ENCODE measurements at regions not wholly inside any gene's neighbourhood (a gene's known extent, or its start where the extent isn't known, plus 50 kb on each side); places are given as distances from the start of the nearest gene placed in this dataset.

DNA sequence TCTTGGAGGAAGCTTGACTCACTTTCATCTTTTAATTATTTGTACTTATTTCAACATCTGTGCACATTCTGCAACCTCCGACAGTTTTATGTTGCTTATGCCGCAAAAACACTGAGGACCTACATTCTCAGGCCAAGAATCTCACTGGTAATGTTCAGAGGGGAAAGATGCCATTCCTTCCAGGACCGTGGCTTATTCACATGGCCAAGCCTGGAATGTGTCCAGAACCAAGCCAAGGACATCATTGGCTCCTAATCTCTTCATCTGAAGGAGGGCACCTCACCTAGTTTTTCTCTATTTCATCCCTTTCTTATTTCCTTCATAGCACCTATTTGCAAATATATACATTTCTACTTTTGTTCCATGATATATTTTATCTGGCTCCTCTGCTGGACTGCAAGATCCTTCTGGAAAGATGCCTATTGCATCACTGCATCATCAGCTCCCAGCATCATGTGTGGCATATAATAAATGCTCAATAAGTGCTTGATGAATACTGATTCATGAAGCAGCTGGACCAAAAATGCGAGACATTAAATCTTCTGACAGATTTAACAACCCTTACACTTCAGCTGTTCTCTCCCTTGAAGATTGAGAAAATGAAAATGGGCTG is 377.1 kb downstream of the TNS1 start:
- DNase-seq (ENCODE audit: low spot score), result no peak

DNA sequence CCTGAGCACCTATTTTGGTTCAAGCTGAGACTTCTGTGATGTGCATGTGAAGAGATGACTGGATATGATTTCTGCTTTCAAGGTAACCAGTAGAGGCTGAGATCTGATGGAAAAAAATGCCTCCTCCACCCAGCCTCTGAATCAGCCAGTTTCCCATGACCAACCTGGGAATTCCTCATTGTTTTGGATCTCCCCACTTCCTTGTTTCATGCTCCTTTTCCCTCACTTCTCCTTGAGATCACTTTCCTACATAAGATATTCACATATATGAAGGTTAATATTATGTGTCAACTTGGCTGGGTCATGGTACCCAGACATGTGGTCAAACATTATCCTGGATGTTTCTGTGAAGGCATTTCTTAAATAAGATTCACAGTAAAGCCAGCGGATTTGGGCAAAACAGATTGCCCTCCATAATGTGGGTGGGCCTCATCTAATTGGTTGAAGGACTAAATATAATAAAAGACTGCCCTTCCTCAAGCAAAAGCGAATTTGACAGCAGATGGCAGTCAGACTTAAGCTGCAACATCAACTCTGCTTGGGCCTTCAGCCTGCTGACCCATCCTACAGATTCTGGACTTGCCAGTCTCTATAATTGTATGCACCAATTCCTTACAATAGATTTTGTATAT is 379.4 kb downstream of the TNS1 start:
- DNase-seq (ENCODE audit: low spot score), result no peak

DNA sequence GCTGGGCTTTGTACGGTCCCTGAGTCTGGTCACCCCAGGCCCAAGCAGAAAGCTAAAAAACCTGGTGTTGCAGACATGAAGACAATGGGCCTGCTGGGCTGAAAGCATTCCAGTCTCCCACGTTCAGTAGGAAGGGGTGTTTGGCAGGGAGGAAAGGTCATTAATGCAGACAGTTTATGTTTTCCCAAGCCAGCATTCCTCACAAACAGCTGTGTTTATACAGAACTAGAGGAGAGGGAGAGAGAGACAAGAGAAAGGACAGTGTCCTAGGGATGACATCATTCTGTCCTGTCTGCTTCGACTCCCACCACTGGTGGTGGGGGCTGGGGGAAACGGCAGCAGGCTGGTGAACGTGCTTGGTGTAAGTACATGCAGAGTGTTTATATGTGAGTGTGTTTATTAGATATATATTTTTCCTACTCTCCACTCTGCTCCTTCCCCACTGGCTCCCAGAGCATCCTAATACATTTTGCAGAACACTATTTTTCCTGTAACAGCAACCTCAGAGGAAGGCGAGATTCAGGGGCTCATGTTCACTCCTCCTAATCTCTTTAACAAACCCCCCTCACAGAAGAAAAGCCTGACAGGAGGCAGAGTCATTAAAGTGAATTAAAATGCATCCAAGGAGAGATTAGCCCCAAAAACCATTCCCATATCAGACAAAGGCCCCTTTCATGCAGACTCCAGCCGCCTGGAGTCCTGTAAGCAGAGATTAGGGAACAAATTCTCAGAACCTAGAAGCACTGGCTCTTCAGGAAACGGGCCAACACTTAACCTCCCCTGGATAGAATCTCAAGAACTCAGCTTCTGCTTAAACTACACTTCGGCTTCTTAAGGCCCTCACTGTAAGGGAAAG is 380.4 kb downstream of the TNS1 start:
- no peak for DNase-seq (ENCODE audit: low spot score)

DNA sequence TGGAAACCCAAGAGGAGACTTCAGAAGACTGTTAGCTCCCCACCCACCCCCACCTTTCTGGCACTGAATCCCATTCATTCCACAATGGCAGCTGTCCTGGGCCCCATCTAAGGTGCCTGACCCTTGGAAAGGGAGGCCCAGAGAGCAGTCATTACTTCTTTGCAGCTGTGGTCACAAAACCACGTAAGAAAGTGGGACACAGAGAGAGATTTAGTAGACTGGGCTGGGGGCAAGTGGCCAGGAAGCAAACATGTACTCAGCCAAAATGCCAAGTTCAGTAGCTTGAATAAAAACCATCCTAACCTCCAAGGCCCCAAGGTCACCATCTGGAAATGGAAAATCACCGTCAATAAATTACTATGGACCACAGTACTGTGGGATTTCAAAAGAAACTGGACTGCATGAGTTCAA is 381.4 kb downstream of the TNS1 start:
- DNase-seq (ENCODE audit: low spot score), result no peak

DNA sequence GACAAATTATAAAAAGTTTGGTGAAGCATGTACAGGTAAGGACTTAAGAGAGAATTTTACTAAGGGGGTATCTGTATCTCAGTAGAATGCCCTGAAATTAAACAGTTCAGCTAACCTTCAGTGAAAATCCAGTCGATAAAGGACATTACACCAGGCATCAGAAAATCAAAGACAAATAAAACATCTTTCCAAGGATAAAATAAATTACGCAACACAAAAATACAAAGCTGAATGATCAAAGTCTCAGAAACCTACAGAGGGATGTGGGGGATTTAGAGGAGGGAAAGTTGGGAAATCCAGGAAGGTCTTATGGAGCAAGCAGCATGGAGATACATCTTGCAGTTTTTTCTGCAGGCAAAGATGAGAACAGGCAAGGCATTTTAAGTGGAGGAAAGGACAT is 384.1 kb downstream of the TNS1 start:
- DNase-seq (ENCODE audit: low spot score), result no peak

DNA sequence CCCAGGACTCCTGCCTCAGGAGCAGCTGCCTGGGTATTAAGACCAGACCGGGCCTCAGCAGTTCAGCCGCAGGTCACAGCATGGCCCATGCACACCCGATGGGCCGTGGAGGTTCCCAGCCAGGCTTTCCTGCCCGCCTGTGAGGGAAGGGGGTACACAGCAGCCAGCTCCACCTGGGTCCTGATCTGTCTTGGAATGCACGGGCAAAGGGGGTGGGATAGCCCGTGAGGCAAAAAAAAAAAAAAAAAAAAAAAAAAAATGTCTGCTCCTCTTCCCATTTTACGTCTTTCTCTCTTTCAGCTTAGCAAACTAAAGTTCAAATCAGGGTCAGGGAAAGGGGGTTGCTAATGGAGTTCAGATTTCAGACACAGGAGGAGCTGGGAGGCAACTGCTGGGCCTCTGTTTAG is 385.2 kb downstream of the TNS1 start:
- no peak for DNase-seq (ENCODE audit: low spot score)

DNA sequence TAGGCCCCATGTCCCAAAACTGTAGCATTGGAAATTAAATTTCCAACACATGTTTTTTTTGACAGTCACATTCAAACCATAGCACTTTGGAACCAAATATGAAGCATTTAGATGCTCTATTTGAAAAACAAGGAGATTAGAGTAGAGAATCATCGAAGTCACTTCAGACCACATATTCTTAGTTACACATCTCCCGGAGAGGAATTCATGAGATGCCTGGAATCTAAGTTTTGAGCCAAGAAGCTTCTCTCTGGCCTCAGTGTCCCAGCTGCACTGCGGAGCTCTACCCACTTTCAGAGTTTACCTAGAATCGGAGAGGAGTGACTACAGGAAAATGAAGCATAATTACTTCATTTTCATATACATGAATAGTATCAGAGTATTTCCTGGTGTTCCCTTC is 385.9 kb downstream of the TNS1 start:
- no peak for DNase-seq (ENCODE audit: low spot score)

DNA sequence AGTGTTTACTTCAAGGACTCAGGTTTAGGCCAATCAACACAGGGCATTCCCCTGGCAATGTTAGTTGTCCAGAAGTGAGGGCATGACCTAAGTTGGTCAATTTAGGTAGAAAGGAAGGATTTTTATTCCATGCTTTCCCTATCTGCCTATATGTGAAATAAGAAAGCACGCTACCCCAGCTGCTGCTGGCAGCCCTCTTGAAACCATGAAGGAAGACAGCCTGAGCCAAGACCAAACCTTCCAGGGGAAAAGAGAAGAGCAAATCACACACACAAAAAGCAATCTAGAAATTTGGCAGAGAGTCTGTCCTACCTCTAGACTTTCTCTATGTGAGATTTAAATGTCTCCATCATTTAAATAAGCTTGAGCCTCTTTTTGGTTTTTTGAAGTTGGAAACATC is 387.6 kb downstream of the TNS1 start:
- DNase-seq (ENCODE audit: low spot score), result no peak

DNA sequence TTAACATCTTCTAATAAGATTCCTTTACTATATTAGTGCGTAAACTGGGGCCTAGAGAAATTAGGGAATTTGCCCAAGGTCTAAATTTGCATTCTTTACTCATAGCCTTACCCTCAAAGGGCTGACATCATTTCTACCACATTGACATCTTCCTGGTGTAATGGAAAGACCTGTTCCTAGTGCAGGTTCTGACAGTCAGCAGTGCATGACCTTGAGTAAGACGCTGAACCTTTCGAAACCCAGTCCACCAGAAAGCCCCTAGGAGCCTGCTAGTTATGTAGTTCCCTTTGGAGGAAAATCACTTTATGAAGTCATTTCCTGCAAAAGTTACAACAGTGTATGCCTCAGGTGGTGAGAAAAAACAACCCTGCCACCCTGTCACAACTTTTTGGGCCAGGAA is 388.3 kb downstream of the TNS1 start:
- no peak for DNase-seq (ENCODE audit: low spot score)

DNA sequence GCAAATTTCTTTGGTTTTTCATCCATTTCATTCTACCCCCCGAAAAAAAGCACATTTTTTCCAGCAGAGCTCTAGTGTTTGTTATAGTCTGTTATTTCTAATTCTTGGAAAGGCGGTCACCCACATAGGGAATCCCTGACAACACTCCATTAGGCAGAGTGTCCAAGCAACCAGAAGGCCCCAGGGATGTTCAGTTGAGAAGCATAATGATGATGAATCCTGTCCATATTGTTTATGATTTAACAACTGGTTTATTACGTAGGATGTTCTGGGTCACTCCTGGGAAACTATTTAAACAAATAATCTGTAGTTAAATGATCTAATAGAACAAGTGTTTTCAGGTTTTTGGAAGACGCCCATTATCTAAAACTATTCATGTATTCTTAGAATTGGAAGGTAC is 388.7 kb downstream of the TNS1 start:
- no peak for DNase-seq (ENCODE audit: low spot score)

DNA sequence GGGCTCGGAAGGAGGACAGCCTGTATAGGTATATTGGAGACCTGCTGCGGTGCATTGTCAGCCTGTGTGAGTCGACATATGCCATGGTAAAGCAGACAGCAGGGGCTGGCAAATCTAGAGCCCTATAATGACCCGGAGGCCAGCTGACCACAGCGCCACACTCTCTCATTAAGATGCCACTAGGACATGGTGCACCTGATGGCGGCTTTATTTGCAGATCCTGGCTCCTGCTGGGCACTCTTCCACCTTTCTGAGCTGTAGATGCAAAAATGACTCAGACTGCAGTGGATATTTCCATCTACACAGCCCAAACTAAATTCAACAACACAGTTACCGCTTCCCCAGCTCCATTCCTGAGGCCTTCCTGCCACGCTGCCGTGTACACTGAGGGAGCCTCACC is 389.9 kb downstream of the TNS1 start:
- DNase-seq (ENCODE audit: low spot score), result no peak

DNA sequence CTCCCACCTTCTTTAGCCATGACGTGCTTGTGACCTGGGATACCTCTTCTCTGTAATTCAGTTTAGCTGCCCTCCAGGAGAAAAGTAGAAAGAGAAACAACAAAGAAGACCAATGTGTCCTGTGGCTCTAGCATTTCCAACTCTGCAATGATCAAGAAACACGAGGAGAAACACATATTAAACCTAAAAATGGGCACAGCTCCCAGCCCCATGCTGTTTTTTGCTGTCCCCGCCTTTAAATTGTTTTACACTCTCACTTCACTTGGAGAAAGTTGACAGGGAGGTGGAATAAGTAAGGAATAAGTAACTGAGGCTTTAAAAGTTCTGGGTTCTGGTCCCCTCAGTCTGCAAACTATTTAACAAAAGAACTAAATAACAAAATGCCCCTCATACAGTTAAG is 390.6 kb downstream of the TNS1 start:
- no peak for DNase-seq (ENCODE audit: low spot score)

DNA sequence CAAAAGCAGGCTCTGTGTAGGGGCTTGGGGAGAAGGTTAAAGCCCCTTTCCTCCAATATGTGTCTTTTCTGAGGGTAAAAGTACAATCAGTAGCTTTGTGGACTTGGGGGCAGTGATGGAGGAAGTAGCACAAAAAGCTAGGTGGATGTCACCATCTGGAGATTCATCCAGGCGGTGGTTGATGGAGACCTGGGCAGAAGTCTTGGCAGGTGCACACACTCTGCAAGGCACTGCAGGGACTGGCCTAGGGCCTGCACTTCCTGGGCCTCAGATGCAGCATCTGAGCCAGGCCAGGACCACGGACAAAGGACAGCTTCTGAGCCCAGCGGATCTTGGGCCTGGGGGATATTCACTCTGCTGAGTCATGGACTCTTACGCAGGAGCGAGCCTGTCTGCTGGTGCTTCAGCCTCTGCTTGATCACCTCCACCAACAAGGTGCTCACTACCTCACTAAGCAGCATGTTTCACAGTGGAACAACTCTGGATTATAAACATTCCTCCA is 391.1 kb downstream of the TNS1 start:
- DNase-seq (ENCODE audit: low spot score), result no peak

DNA sequence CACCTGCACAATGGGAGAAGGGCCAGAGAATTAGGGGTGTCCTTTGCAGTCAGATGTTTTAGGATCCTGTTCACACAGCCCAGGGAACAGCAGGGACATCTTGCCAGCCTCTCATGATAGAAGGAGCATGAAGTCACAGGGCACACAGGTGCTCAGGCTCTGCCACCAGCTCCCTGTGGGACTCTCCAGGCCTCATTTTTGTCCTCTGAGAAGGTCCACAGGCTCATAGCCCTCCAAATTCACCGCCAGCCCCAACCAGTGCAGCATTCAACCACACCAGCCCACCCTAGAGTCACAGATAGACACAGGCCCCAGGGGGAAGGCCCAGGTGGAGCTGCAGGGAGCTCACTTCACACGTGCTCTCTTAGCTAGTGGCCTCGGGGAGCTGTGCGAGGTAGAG is 391.7 kb downstream of the TNS1 start:
- no peak for DNase-seq (ENCODE audit: low spot score)

DNA sequence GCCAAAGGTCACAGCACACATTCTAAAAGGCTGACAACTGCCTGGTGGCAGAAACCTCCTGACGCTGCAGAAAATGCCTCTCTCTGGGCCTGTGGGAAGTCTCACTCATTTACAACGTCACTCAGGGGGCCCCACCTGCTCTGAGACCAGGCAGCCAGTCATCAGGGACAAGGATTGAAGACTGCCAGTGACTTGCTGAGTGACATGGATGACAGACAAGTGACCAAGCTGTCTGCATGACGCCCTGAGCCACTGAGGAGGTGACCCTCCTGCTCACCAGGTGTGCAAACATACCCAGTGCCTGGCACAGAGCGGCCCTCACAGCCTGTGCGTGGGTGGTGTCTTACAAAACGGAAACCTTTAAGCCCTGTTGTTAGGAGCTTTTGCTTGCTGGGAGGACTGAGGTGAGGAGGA is 392.4 kb downstream of the TNS1 start:
- no peak for DNase-seq (ENCODE audit: low spot score)

DNA sequence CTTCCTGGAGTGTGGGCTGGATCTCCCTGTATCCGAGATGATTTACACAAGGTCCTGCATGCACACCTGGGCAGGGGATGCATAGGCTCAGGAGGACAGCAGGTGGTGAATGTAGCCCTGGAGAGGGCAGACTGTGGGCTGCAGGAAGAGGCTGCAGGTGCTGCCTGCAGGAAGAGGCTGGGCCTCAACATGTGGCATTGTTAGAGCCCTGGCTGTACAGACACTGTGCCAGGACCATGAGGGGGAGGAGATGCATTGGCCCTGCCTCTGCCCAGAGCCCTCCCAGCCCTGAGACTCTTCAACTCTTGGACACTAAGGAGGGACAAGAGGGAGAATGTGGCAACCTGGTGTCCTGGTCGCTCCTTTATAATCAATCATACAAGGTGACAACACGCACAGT is 392.8 kb downstream of the TNS1 start:
- no peak for DNase-seq (ENCODE audit: low spot score)

DNA sequence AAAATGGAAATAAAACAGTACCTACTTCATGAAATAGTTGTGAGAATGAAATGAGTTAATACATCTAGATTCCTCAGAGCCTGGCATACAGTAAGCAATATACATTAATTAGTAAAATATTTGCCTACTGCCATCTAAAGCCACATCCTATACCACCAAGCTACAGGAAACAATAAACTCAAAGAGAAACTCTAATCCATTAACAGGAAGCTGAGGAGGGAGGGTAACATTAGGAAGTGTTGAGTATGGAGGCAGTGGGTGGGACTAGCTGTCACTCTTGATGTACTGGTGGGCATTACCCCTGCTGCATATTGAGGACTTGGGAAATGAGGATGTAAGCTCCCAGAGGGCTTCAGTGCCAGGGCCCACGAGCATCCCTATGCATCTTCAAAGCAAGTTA is 396.5 kb downstream of the TNS1 start:
- DNase-seq (ENCODE audit: low spot score), result no peak

DNA sequence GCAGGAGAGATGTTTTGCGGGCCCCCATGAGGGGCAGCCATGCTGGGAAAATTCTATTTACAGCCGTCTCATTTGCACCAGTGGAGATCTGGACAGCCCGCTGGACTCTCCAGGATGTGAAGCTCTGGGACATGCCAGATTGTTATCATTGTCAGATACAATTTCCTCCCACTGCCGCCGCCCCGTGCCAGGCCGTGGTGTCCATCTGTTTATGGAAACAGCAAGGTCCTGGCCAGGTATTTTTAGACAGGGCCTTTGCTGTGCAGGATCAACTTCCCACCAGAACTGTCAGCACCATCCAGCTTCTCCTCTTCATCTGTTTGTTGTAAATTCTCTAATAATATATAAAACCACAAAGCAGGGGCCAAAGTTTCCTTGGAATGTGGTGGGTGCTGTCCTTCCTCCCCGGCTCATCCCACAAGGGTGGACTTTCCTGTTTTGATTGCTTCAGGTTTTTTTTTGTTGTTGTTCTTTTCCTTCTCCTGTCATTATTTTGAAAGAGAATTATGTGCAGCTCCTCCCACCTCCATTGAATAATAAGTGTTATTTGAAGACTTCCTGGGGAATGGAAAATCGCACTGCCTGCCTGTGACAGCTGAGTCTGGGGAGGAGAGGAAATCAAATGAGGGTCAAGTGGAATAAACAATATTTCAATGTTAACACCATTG is 398.1 kb downstream of the TNS1 start:
- no peak for DNase-seq (ENCODE audit: low spot score)

DNA sequence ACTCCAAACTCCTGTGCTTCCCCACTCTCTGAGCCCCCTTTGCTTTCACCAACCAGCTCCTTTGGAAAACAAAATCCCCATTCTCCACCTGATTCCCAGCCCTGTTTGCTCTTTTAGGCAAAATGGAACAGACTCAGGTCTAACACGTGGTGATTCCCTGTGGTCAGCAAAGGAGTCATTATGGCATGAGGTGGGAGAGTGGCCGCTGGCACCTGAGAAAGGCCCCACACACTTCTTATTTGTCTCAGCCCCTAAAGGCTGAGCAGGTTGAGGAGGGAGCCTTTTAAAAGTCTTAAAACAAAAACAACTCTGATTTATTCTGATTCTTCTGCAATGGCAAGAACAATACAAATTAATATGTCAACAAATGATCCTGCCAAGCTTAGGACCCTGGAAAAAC is 401.2 kb downstream of the TNS1 start:
- no peak for DNase-seq (ENCODE audit: low spot score)

DNA sequence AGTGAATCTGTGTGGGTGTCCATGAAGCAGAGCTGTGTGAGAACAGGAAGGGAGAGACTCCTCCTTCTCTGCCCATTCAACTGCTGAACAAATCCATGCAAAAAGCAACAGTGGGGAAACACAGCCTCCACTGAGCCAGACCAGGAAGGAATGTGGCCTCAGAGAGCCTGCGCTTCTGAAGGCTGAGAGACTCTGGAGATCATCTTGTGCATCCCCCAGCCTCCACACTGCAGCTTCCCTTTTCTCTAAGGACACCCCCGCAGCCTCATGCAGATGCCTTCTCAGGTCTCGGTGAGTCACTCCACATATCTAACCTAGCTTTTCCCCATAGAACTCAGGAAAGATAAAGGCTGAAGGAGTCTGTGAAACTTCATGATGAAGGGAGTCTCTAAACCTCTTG is 402.9 kb downstream of the TNS1 start:
- DNase-seq (ENCODE audit: low spot score), result no peak

DNA sequence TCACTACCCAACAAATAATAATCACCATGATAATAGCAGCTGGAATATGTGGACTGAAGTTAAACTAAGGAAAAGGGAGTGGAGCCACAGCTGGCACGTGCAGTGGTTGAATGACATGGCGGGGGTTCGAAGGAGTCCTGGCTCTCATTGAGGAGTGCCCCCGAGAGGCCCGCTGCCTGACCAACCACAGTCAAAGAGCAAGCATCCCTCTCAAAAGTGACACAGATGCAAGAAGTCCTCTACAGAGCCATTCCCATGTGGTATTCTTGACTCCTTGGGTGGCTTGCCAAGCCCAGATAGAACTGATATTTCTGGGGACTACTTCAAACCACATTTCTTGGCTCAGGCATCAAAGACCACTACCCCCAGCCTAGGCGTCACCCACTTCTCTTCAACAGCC is 405.1 kb downstream of the TNS1 start:
- DNase-seq (ENCODE audit: low spot score), result no peak

DNA sequence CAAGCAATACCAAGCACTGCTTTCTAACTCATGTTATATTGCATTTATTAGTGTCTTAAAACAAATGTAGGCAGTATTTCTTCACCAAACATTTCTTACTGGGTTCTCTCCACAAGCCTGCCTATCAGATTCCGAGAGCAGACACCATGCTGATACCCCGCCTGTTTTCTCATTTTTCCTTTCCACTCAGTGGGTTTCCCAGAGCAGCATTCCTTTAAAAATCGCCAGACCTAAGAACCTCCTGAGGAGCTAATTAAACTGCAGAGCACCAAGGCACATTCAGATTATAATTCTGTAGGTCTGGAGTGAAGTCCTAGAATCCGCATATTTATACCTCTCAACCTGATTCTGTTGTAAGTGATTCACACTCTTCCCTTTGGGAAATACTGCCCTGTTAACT is 405.6 kb downstream of the TNS1 start:
- DNase-seq (ENCODE audit: low spot score), result no peak

DNA sequence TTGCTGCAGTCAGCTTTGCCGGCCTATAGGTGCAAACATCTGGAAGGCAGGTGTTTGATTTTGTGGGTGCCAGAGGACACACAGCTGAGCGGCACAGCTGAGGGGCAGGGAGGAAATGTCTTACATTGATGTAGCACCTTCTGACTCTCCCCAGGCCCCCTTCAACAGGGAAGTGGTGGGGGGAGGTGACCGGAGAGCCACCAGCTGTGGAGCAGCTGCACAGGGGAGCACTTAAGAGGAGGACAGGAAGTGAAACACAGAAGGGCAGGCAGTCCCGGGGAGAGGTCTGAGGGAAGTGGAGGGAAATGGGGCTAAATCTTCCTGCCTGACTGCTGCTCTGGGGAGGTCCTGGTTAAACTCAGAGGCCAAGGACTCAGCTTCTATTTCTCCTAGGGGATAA is 409.1 kb downstream of the TNS1 start:
- no peak for DNase-seq (ENCODE audit: low spot score)

All from hematopoietic multipotent progenitor cell treated with erythropoietin and hydrocortisone succinate and interleukin-3 and kit ligand, for 17 days (in vitro differentiated cells).